ENCODE measurements at regions not wholly inside any gene's neighbourhood (a gene's known extent, or its start where the extent isn't known, plus 50 kb on each side); places are given as distances from the start of the nearest gene placed in this dataset.

- Histone ChIP-seq H3K27ac (no peak overlapping the region), H3K4me3 (no peak overlapping the region), H3K36me3 (no peaks in the 10 kb centered on the region), H3K27me3 (no peaks in the 10 kb centered on the region), H3K9me3 (no peaks in the 10 kb centered on the region), H3K4me1 (ENCODE audit: insufficient read depth) (no peaks in the 10 kb centered on the region)
- DNase-seq = no peak
- 44 to 67% (median 67%) methylated on average over 3 of the region's 3 CpGs for WGBS, 3 donors
- TF ChIP-seq POLR2A (IDR thresholded peaks at IDR 0.05) (no peak), CTCF (IDR thresholded peaks at IDR 0.05) (no peak), EP300 (IDR thresholded peaks at IDR 0.05) (no peak)
- intact Hi-C loops (cut with DNase I) = no loop called here
Observed at GRCh38 chr4:160835789-160836188, 1328.0 kb downstream of the FSTL5 start.

GRCh38 chr4:160836431-160836830, 1327.4 kb downstream of the FSTL5 start:
- DNase-seq = no peak
- no peak overlapping the region for H3K4me3 ChIP-seq
- H3K36me3 ChIP-seq = no peaks in the 10 kb centered on the region
- intact Hi-C loops (cut with DNase I) = no loop called here
- no peaks in the 10 kb centered on the region for H3K27me3 ChIP-seq
- H3K9me3 ChIP-seq = no peaks in the 10 kb centered on the region
- TF ChIP-seq EP300 (IDR thresholded peaks at IDR 0.05) = no peak
- TF ChIP-seq POLR2A (IDR thresholded peaks at IDR 0.05) = no peak
- TF ChIP-seq CTCF (IDR thresholded peaks at IDR 0.05) = no peak
- WGBS, 3 donors = 73 to 82% (median 75%) methylated on average over 2 of the region's 2 CpGs
- no peak overlapping the region for H3K27ac ChIP-seq
- no peaks in the 10 kb centered on the region for H3K4me1 ChIP-seq (ENCODE audit: insufficient read depth)

- H3K4me1 ChIP-seq (ENCODE audit: insufficient read depth) = no peaks in the 10 kb centered on the region
- H3K4me3 ChIP-seq = no peak overlapping the region
- no peak for DNase-seq
- no peaks in the 10 kb centered on the region for H3K9me3 ChIP-seq
- TF ChIP-seq CTCF (IDR thresholded peaks at IDR 0.05) = no peak
- TF ChIP-seq EP300 (IDR thresholded peaks at IDR 0.05) = no peak
- TF ChIP-seq POLR2A (IDR thresholded peaks at IDR 0.05) = no peak
- WGBS, 3 donors = 90 to 96% (median 95%) methylated on average over 2 of the region's 2 CpGs
- no peaks in the 10 kb centered on the region for H3K27me3 ChIP-seq
- H3K27ac ChIP-seq = no peak overlapping the region
- intact Hi-C loops (cut with DNase I) = no loop called here
- no peaks in the 10 kb centered on the region for H3K36me3 ChIP-seq
Observed at GRCh38 chr4:160846121-160846520, 1317.7 kb downstream of the FSTL5 start.

GRCh38 chr4:160847228-160847627, 1316.6 kb downstream of the FSTL5 start:
- Histone ChIP-seq H3K27me3 (no peaks in the 10 kb centered on the region), H3K4me1 (ENCODE audit: insufficient read depth) (no peaks in the 10 kb centered on the region), H3K4me3 (no peak overlapping the region), H3K9me3 (no peaks in the 10 kb centered on the region), H3K27ac (no peak overlapping the region), H3K36me3 (no peaks in the 10 kb centered on the region)
- TF ChIP-seq POLR2A (IDR thresholded peaks at IDR 0.05) (no peak), EP300 (IDR thresholded peaks at IDR 0.05) (no peak), CTCF (IDR thresholded peaks at IDR 0.05) (no peak)
- WGBS, 3 donors = 47 to 65% (median 56%) methylated on average over 1 of the region's 1 CpG
- no peak for DNase-seq
- intact Hi-C loops (cut with DNase I) = no loop called here

- DNase-seq = no peak
- H3K9me3 ChIP-seq = no peaks in the 10 kb centered on the region
- intact Hi-C loops (cut with DNase I) = no loop called here
- no peak overlapping the region for H3K4me3 ChIP-seq
- H3K4me1 ChIP-seq (ENCODE audit: insufficient read depth) = no peaks in the 10 kb centered on the region
- WGBS, 3 donors = 60 to 71% (median 60%) methylated on average over 4 of the region's 4 CpGs
- no peak overlapping the region for H3K27ac ChIP-seq
- no peak for TF ChIP-seq POLR2A (IDR thresholded peaks at IDR 0.05)
- TF ChIP-seq CTCF (IDR thresholded peaks at IDR 0.05) = no peak
- TF ChIP-seq EP300 (IDR thresholded peaks at IDR 0.05) = no peak
- no peaks in the 10 kb centered on the region for H3K36me3 ChIP-seq
- no peaks in the 10 kb centered on the region for H3K27me3 ChIP-seq
Observed at GRCh38 chr4:160848489-160848888, 1315.3 kb downstream of the FSTL5 start.

Measured in ovary (tissue), 7 donors.